ENCODE measurements at regions not wholly inside any gene's neighbourhood (a gene's known extent, or its start where the extent isn't known, plus 50 kb on each side); places are given as distances from the start of the nearest gene placed in this dataset.

GRCh38 chr4:137635108-137635507 lies 102.8 kb upstream of the PCDH18 start:
- no peak overlapping the region for H3K4me3 ChIP-seq (ENCODE audit: insufficient read depth, low read depth, low read length)
- POLR2A ChIA-PET (ENCODE audit: unreplicated experiment) = no interaction called here
- no peaks in the 10 kb centered on the region for H3K79me1 ChIP-seq (ENCODE audit: low read depth in 1 of 2, low read length in 2 of 2)
- H3K14ac ChIP-seq (replicated peaks; ENCODE audit: low read depth, low read length) = no peak overlapping the region
- TF ChIP-seq CEBPB (IDR thresholded peaks at IDR 0.05; ENCODE audit: low read depth, low read length) (peak; percentile 86), MAFK (IDR thresholded peaks at IDR 0.05; ENCODE audit: low read depth, low read length) (no peak)
- in situ Hi-C loops (cut with MboI; ENCODE audit: low sequenced_read_pairs) = no loop called here
- dilution Hi-C loops (cut with HindIII; ENCODE audit: low sequenced_read_pairs, unreplicated experiment) = no loop called here
- H4K20me1 ChIP-seq (ENCODE audit: insufficient read depth, low read length) = no peaks in the 10 kb centered on the region
- H4K8ac ChIP-seq (ENCODE audit: low read depth in 2 of 2, low read length in 2 of 2) = peak overlapping the region in 1 of 2 experiments; percentile 78; a peak in 2 of 4 replicates
- no peak overlapping the region for H2AFZ ChIP-seq (replicated peaks; ENCODE audit: low read length, poor library complexity)
- peak; percentile 78 for DNase-seq
- H4K5ac ChIP-seq (ENCODE audit: low read depth, low read length) = no peak overlapping the region
- no TSS peak for BruUV-seq (replicated peaks)
- no peak overlapping the region for H3K56ac ChIP-seq (ENCODE audit: extremely low read depth, insufficient read depth, low read length)
- no peaks in the 10 kb centered on the region for H3K9me3 ChIP-seq (ENCODE audit: control insufficient read depth, insufficient read depth, low read length)
- H3K4ac ChIP-seq (ENCODE audit: low read depth, low read length) = peak overlapping the region; percentile 74
- peak overlapping the region; percentile 75 for H2BK20ac ChIP-seq (ENCODE audit: low read depth, low read length)
- H3K4me1 ChIP-seq (ENCODE audit: control insufficient read depth, insufficient read depth, low read length) = peaks cover 5% of the 10 kb centered on the region; the same call in 1 of the 2 replicates
- no peaks in the 10 kb centered on the region; the same call in 1 of the 2 replicates for H3K9me1 ChIP-seq (ENCODE audit: insufficient read depth, low read length)
- no peaks in the 10 kb centered on the region for H3K36me3 ChIP-seq (ENCODE audit: control insufficient read depth, insufficient read depth, low read length)
- H2BK5ac ChIP-seq (ENCODE audit: low read depth, low read length, poor library complexity, severe bottlenecking) = peak overlapping the region; percentile 66
- H3K27me3 ChIP-seq (ENCODE audit: control insufficient read depth, insufficient read depth, low read length) = no peaks in the 10 kb centered on the region
- peak overlapping the region; percentile 81; the same call in 1 of the 2 replicates for H3K27ac ChIP-seq (ENCODE audit: insufficient read depth, low read length)
- 0% methylated on average over 1 of the region's 3 CpGs; no CpG with 5 or more reads in 1 of the 2 experiments for WGBS, 2 experiments (ENCODE audit: extremely low coverage in 2 of 2, insufficient read length in 1 of 2)
- CTCF ChIA-PET = interaction anchor here (0.6 kb wide), 1 partner anchor 479 kb away, joined by 3 read pairs; no protein-coding TSS in a partner anchor
- peak overlapping the region; percentile 81 for H2BK120ac ChIP-seq (ENCODE audit: low read depth, low read length)
- 0 out of 2 replicates have a peak overlapping the region, but pooled peaks have one; percentile 60 for H3K9ac ChIP-seq (ENCODE audit: low read depth, low read length)
- H2AK5ac ChIP-seq (ENCODE audit: low read depth, low read length) = no peak overlapping the region
- peak overlapping the region; percentile 73; the same call in 1 of the 2 replicates for H3K23ac ChIP-seq (ENCODE audit: low read depth, low read length)
- no peak overlapping the region for H2AK9ac ChIP-seq (replicated peaks; ENCODE audit: low read depth, low read length, poor library complexity)
- intact Hi-C loops (cut with micrococcal nuclease) = loop anchor here (1.0 kb wide), 1 partner anchor 11 kb away; no protein-coding TSS in a partner anchor
- peak overlapping the region; percentile 66; the same call in 1 of the 2 replicates for H3K4me2 ChIP-seq (ENCODE audit: low read depth, low read length)
- H2BK15ac ChIP-seq (ENCODE audit: low read depth, low read length) = no peak overlapping the region
- peak overlapping the region; percentile 53; the same call in 1 of the 2 replicates for H4K91ac ChIP-seq (ENCODE audit: insufficient read depth, low read depth, low read length)
- peak; percentile 79 for ATAC-seq (ENCODE audit: low read depth)
- 0 out of 2 replicates have a peak overlapping the region, but pooled peaks have one; percentile 89 for H3K18ac ChIP-seq (ENCODE audit: low read depth, low read length)

Measured in IMR-90 (cell line).